SU-DHL-6 (cell line): ENCODE measurements at regions not wholly inside any gene's neighbourhood (a gene's known extent, or its start where the extent isn't known, plus 50 kb on each side); places are given as distances from the start of the nearest gene placed in this dataset.

Source experiments
- H2AFZ ChIP-seq: fragments of 200-600 bp; sonication (generic); 2 replicates; pipeline ENCODE4 v1.6.1; 2014; ENCODE audit warnings: low read depth, mild to moderate bottlenecking, moderate library complexity, mixed read lengths, antibody characterized with exemption, low read length; ENCODE audit not compliant: severe bottlenecking
- H3F3A ChIP-seq: fragments of 200-600 bp; shearing (Covaris generic); 2 replicates; pipeline ENCODE4 v1.6.0; 2016; ENCODE audit warnings: antibody characterized with exemption, mild to moderate bottlenecking; ENCODE audit not compliant: insufficient read depth
- H3K27ac ChIP-seq: fragments of 200-600 bp; sonication (generic); 2 replicates; pipeline ENCODE4 v1.5.1; 2016; ENCODE audit warnings: low read depth, mild to moderate bottlenecking, low read length, moderate library complexity, mixed read lengths
- H3K27me3 ChIP-seq: fragments of 200-600 bp; sonication (generic), shearing (Covaris generic); 2 replicates; pipeline ENCODE4 v1.6.0; 2014; ENCODE audit warnings: mild to moderate bottlenecking, low read length
- H3K36me3 ChIP-seq: fragments of 200-600 bp; sonication (generic); 2 replicates; pipeline ENCODE4 v1.6.1; 2014; ENCODE audit warnings: mild to moderate bottlenecking, low read length, mixed read lengths
- H3K4me2 ChIP-seq: fragments of 300-600, 200-600 bp; shearing (Covaris generic), sonication (generic); 2 replicates; pipeline ENCODE4 v1.6.0; 2014; ENCODE audit warnings: low read length, low read depth, mild to moderate bottlenecking; ENCODE audit not compliant: poor library complexity, severe bottlenecking
- H3K4me3 ChIP-seq: fragments of 200-600 bp; sonication (generic); 2 replicates; pipeline ENCODE4 v1.5.1; 2014; ENCODE audit warnings: antibody characterized with exemption, low read length, mild to moderate bottlenecking, mixed read lengths; ENCODE audit not compliant: insufficient read depth, poor library complexity, severe bottlenecking
- H3K79me2 ChIP-seq: fragments of 200-600 bp; sonication (generic); 2 replicates; pipeline ENCODE4 v1.6.1; 2014; ENCODE audit warnings: mild to moderate bottlenecking, low read length, moderate library complexity; ENCODE audit not compliant: insufficient read depth
- H3K9ac ChIP-seq: fragments of 200-600 bp; sonication (generic); 2 replicates; pipeline ENCODE4 v1.7.0; 2014; ENCODE audit warnings: mild to moderate bottlenecking, low read length
- H3K9me2 ChIP-seq: fragments of 200-600 bp; sonication (generic); replicated peaks from 2 replicates; pipeline ENCODE4 v1.6.1; 2014; ENCODE audit warnings: low read length; ENCODE audit not compliant: insufficient read depth
- H3K9me3 ChIP-seq: fragments of 200-600 bp; sonication (generic); 2 replicates; pipeline ENCODE4 v1.6.1; 2014; ENCODE audit warnings: low read length, mixed read lengths; ENCODE audit not compliant: insufficient read depth
- H4K20me1 ChIP-seq: fragments of 200-600 bp; sonication (generic); 2 replicates; pipeline ENCODE4 v1.6.1; 2014; ENCODE audit warnings: low read depth, mild to moderate bottlenecking, antibody characterized with exemption, low read length, moderate library complexity, mixed read lengths
- CTCF ChIP-seq: fragments of 200-600 bp; sonication (generic); IDR thresholded peaks from one replicate; pipeline ENCODE4 v1.5.1; 2017; ENCODE audit warnings: antibody characterized with exemption, mild to moderate bottlenecking, low read length, moderate library complexity; ENCODE audit not compliant: insufficient read depth, poor library complexity, severe bottlenecking
- EZH2phosphoT487 ChIP-seq: fragments of 200-600 bp; sonication (generic), shearing (Covaris generic); conservative IDR thresholded peaks from 2 replicates; pipeline ENCODE4 v1.6.1; 2018; ENCODE audit warnings: mild to moderate bottlenecking, antibody characterized with exemption, low read length, moderate library complexity, mixed read lengths

- Histone ChIP-seq H3K4me3 (no peak overlapping the region), H4K20me1 (no peaks in the 10 kb centered on the region), H3K4me2 (no peak overlapping the region), H3F3A (no peaks in the 10 kb centered on the region), H3K79me2 (no peaks in the 10 kb centered on the region), H3K36me3 (no peaks in the 10 kb centered on the region), H2AFZ (no peak overlapping the region), H3K9me3 (no peaks in the 10 kb centered on the region), H3K9ac (no peak overlapping the region), H3K9me2 (no peaks in the 10 kb centered on the region), H3K27ac (no peak overlapping the region), H3K27me3 (no peaks in the 10 kb centered on the region)
- TF ChIP-seq EZH2phosphoT487 (no peak), CTCF (no peak)
Measured at GRCh38 chr6:74953708-74954107, 252.1 kb downstream of the COL12A1 start.

- Histone ChIP-seq H3K4me2 (no peak overlapping the region), H2AFZ (no peak overlapping the region), H3K79me2 (no peaks in the 10 kb centered on the region), H3K9me3 (no peaks in the 10 kb centered on the region), H3K4me3 (no peak overlapping the region), H3K27ac (no peak overlapping the region), H3K9me2 (no peaks in the 10 kb centered on the region), H3K27me3 (no peaks in the 10 kb centered on the region), H4K20me1 (no peaks in the 10 kb centered on the region), H3F3A (no peaks in the 10 kb centered on the region), H3K36me3 (no peaks in the 10 kb centered on the region), H3K9ac (no peak overlapping the region)
- TF ChIP-seq CTCF (no peak), EZH2phosphoT487 (no peak)
Measured at GRCh38 chr6:74946961-74947360, 258.9 kb downstream of the COL12A1 start.

GRCh38 chr6:74942130-74942529 lies 263.7 kb downstream of the COL12A1 start:
- H2AFZ ChIP-seq, result no peak overlapping the region
- H3K4me3 ChIP-seq, result no peak overlapping the region
- H3K4me2 ChIP-seq, result no peak overlapping the region
- H3K27me3 ChIP-seq, result no peaks in the 10 kb centered on the region
- H3K9me2 ChIP-seq, result no peaks in the 10 kb centered on the region
- no peak overlapping the region for H3K9ac ChIP-seq
- H3K36me3 ChIP-seq, result no peaks in the 10 kb centered on the region
- H4K20me1 ChIP-seq, result no peaks in the 10 kb centered on the region
- H3K9me3 ChIP-seq, result no peaks in the 10 kb centered on the region
- TF ChIP-seq CTCF, result no peak
- TF ChIP-seq EZH2phosphoT487, result no peak
- no peaks in the 10 kb centered on the region for H3F3A ChIP-seq
- no peaks in the 10 kb centered on the region for H3K79me2 ChIP-seq
- no peak overlapping the region for H3K27ac ChIP-seq
